UCSD-AML1 (cell line): ENCODE measurements at regions not wholly inside any gene's neighbourhood (a gene's known extent, or its start where the extent isn't known, plus 50 kb on each side); places are given as distances from the start of the nearest gene placed in this dataset.
"Not testable (repeated sequence)": the region's sequence is repeated elsewhere in the genome, so short reads cannot be mapped to it uniquely, and the experiment has no call there.

Experiments
- DNase-seq: peaks from one replicate; lab custom pipeline; 2025; ENCODE audit not compliant: unreplicated experiment; lab: John Stamatoyannopoulos, UW

- no peak for DNase-seq
Observed at GRCh38 chr15:77897896-77898406, 179.6 kb downstream of the TBC1D2B start.

GRCh38 chr15:77897113-77897895 is 180.2 kb downstream of the TBC1D2B start:
- not testable (repeated sequence) for DNase-seq

DNA sequence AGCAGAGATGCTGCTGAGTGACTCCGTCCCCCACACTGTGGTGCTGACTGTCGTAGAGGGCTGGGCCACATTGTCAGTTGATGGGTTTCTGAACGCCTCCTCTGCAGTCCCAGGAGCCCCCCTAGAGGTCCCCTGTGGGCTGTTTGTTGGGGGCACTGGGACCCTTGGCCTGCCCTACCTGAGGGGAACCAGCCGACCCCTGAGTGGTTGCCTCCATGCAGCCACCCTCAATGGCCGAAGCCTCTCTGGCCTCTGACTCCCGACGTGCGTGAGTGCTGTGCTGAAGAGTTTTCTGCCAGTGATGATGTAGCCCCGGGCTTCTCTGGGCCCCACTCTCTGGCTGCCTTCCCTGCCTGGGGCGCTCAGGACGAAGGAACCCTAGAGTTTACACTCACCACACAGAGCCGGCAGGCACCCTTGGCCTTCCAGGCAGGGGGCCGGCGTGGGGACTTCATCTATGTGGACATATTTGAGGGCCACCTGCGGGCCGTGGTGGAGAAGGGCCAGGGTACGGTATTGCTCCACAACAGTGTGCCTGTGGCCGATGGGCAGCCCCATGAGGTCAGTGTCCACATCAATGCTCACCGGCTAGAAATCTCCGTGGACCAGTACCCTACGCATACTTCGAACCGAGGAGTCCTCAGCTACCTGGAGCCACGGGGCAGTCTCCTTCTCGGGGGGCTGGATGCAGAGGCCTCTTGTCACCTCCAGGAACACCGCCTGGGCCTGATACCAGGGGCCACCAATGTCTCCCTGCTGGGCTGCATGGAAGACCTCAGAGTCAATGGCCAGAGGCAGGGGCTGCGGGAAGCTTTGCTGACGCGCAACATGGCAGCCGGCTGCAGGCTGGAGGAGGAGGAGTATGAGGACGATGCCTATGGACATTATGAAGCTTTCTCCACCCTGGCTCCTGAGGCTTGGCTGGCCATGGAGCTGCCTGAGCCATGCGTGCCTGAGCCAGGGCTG is 181.1 kb downstream of the TBC1D2B start:
- not testable (repeated sequence) for DNase-seq

DNA sequence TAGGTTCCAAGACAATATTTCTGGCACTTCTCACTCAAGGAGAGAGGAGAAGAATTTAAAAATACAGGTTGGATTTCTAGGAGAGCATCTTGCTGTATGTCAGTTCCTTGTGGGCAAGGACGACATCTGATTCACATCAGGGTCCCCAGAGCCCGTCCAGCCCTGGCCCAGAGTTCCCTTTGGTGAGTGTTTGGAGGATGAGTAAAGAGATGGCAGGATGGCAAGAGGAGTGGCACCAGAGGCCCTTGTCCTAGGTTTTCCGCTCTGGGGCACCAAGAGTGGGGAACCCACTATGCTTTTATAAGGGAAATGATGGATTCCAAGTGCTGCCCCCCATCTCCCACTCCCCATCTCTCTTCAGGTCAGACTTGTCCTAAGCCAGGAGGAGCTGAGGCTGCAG is 181.8 kb downstream of the TBC1D2B start:
- DNase-seq: no peak

- not testable (repeated sequence) for DNase-seq
Observed at GRCh38 chr15:77895145-77895544, 182.4 kb downstream of the TBC1D2B start.

GRCh38 chr15:77893671-77894640 is 183.6 kb downstream of the TBC1D2B start:
- DNase-seq: not testable (repeated sequence)

- DNase-seq: not testable (repeated sequence)
Observed at GRCh38 chr15:77893246-77893645, 184.3 kb downstream of the TBC1D2B start.

- DNase-seq: no peak
Observed at GRCh38 chr15:77892335-77892734, 185.2 kb downstream of the TBC1D2B start.

- DNase-seq: peak; percentile 43
Observed at GRCh38 chr15:77891862-77892261, 185.6 kb downstream of the TBC1D2B start.

DNA sequence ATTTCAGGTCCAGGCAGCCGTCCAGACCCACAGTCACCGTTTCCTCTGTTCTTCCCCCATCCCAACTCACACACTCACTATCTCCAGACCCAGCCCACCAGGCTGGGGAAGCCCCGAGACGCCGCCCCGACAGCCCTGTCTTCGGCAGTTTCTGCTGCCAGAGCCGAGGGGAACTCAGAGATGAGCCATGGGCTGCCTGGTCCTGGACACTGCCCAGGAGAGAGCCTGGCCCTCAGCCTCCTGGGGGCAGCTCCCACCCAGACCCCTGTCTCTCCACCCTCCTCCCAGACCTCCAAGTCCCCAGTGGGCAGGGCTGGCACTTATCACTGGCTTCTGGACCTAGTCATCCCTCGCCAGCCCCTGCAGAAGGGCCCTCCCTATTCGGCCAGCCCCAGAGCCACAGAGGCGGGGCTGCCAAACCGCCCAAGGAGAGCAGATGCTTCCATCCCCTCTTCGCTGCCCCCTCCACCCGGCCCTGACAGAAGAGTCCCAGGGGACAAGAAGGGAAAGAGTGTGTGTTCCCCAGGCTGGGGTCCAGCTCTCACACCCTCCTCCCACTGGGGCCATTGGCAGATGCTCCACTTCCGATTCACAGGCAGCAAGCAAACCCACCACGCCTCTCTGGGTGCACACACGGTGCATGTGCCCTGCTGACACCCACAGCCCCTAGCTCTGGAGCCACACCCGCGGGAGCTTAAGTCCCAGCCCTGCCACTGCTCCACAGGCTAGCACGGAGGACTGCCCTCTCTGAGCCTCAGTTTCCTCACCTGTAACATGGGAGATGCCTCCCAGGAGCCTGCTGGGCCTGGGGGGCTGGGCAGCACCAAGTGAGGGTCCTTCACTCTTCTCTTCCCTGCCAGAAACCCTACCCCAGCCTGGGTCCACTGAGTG is 186.4 kb downstream of the TBC1D2B start:
- DNase-seq: not testable (repeated sequence)

DNA sequence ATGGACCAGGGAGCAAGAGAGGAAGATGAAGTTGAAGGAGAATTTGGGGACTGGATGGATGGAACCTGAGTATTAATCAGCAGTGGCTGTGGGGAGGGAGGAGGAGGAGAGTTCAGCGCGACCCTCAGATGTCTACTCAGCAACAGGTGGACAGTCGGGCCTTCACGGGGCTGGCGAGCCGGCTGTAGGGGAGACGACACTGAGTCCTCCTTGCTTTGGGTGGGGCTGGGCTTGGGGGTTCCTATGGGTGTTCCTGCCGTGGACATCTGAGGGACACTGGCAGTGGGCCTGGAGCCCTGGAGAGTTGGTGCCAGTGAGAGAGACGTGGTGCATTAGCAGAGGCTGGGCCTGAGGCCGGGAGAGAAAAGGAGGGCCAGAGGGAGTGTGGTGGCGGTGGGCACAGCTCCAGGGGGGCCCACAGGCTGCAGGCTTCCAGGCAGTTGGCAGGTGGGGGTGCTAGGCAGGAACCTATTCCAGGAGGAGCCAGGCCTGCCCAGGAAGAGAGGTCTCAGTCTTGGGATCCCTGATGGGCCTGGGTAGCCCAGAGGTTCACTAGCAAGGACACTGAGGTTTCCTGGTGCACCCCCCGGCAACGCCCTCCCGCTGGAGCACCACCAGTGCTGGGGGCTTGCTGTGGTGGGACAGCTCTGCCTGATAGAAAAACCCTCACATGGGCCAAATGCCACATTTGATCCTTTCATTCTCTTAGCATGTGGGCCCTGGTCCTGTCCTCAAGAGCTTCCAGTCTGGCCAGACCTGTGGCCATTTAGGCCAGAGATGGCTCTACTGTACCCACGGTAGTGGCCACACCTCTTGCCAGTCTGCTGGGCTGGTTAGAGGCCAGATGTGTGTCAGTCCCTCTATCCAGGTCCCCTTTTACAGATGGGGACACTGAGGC is 187.4 kb downstream of the TBC1D2B start:
- DNase-seq: not testable (repeated sequence)

DNA sequence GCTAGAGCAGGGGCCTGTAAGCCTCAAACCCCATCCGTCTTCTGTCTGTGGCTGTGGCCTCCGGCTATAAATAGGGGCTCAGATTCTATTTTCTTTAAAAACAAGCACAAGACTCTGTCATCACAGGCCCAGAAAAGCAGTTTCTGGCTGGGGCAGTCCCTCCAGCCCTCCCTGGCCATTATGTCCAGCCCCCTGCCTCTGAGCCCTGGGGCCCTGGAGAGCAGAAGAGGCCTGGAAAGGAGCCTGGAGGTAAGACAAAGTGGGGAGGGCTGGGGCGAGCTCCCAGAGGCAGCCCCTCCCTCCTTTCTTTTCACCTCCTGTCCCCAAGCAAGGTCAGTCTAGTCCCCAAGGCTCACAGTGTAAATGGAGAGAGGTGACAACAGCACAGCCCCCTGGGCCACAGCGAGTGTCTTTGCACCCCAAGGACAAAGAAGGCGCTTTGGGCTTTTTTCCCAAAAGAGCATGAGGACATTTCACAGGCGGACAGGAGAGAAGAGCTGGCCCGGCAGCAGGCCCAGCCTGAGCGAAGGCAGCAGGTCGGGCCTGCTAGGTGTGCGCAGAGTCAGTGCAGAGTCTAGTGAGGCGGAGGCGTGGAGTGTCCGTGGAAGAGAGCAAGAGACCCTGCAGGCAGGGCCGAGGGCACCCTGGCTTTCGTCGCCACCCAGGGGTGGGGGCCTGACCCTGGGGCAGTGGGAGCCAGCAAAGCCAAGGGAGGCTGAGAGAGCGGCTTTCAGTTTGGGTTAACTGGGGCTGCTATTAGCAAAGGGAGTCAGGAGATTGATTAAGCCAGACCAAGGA is 188.3 kb downstream of the TBC1D2B start:
- DNase-seq: no peak

- not testable (repeated sequence) for DNase-seq
Observed at GRCh38 chr15:77887563-77888429, 189.7 kb downstream of the TBC1D2B start.

GRCh38 chr15:77886805-77887448 is 190.6 kb downstream of the TBC1D2B start:
- no peak for DNase-seq

DNA sequence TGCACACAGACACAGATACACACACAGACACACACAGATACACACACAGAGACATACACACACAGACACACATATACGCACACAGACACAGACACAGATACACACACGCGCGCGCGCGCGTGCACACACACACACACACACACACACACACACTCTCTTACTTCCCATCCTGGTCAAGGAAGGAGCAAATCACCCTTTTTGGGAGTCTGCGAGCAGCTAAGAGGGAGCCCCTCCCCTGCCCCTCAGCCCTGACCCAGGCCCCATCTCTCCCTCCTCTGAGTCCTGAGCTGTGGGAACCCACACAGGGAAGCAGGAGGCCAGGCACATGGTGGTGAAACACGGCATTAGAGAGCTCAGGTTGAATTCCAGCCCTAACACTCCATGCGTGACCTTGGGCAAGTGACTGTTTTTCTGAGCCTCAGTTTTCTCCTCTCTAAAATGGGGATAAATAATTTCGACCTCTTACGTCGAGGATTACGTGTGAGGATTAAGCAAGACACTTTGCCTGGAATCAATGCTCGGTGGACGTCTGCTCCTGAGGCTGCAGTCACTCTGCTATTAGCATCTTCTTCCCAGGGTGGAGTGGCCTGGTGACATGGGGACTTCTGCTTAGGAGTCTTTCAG is 191.5 kb downstream of the TBC1D2B start:
- DNase-seq: not testable (repeated sequence)

- DNase-seq: not testable (repeated sequence)
Observed at GRCh38 chr15:77883012-77883411, 194.5 kb downstream of the TBC1D2B start.
